ENCODE measurements at regions not wholly inside any gene's neighbourhood (a gene's known extent, or its start where the extent isn't known, plus 50 kb on each side); places are given as distances from the start of the nearest gene placed in this dataset.
A peak's percentile ranks its signal among the peaks of the same experiment; 100 is the strongest.

DNA sequence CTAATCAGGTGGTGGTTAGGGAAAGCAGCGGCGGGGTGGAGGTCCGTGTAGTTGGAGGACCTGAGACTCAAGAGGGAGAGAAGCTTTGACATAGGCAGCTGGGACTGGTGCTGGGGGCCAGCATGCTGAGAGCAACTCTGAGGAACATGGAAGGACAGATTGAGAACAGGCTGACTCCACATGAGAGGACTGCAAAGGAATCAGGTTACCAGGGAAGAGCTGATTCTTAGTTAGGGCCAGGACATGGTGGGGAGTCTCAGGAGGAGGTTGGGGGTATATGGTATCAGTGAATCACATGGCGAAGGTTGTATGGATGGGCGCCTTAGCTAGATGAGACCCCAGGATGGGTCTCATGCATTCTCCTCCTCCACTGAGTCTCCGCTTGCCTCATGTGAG, 264.0 kb upstream of the BOD1L1 start:
- H3K27ac ChIP-seq (ENCODE audit: low read depth, low read length): no peak overlapping the region
- H3K79me1 ChIP-seq (ENCODE audit: low read length): peaks cover 6% of the 10 kb centered on the region
- H4K12ac ChIP-seq (ENCODE audit: low read depth, low read length): no peak overlapping the region
- no peak overlapping the region for H2BK120ac ChIP-seq (ENCODE audit: insufficient read depth, low read length, poor library complexity)
- H3K23ac ChIP-seq (ENCODE audit: low read length): no peak overlapping the region
- H3K4ac ChIP-seq (ENCODE audit: low read depth, low read length): no peak overlapping the region
- no peak overlapping the region for H2AFZ ChIP-seq (ENCODE audit: insufficient read depth, low read length, poor library complexity)
- no CpG with 5 or more reads among the region's 6 CpGs for WGBS (ENCODE audit: extremely low coverage, insufficient coverage, insufficient read length)
- H3K14ac ChIP-seq (ENCODE audit: low read length): no peak overlapping the region
- no peak overlapping the region for H3K9ac ChIP-seq (ENCODE audit: low read length)
- H3K36me3 ChIP-seq (ENCODE audit: control insufficient read depth in 1 of 2, insufficient read depth in 2 of 2, low read length in 2 of 2): no peaks in the 10 kb centered on the region
- H3K9me3 ChIP-seq (ENCODE audit: insufficient read depth, low read depth, low read length): no peaks in the 10 kb centered on the region
- no peak overlapping the region for H2BK5ac ChIP-seq (ENCODE audit: low read depth, low read length, poor library complexity)
- DNase-seq: no peak
- no peak overlapping the region for H3K4me2 ChIP-seq (ENCODE audit: low read length)
- no peaks in the 10 kb centered on the region for H3K79me2 ChIP-seq (ENCODE audit: control insufficient read depth, insufficient read depth, low read length, poor library complexity)
- H4K8ac ChIP-seq (ENCODE audit: low read depth, low read length): no peak overlapping the region
- H3K4me1 ChIP-seq (ENCODE audit: control insufficient read depth in 1 of 2, insufficient read depth in 2 of 2, low read length in 2 of 2): peaks cover 0 to 6% of the 10 kb centered on the region in 2 experiments
- no peak overlapping the region for H2BK12ac ChIP-seq (ENCODE audit: low read length)
- H3K27me3 ChIP-seq (ENCODE audit: insufficient read depth, low read length): no peaks in the 10 kb centered on the region
- no peak overlapping the region for H3K4me3 ChIP-seq (ENCODE audit: low read depth, low read length)
- no peak overlapping the region for H3K18ac ChIP-seq (ENCODE audit: low read length)
- no peak overlapping the region for H4K91ac ChIP-seq (ENCODE audit: low read depth, low read length)
- no peak overlapping the region for H2AK5ac ChIP-seq (ENCODE audit: low read length)

DNA sequence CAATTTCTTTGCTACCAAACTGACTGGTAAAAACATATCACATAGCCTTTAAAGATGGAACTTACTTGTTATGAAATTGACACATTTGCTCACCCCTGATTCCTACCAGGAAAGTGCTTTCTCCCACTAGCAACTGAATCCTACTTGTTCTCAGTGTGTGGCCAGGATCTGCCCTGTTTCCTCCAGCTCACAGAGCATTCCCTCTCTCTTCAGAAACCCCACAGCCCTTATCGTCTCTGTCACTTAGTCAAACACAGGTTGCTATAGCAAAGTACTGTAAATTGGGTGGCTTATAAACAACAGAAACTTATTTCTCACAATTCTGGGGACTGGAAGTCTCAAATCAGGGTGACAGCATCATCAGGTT, 265.2 kb upstream of the BOD1L1 start:
- peak in 1 of 2 donors; percentile 33 for DNase-seq
- Histone ChIP-seq H3K9ac (ENCODE audit: low read length) (no peak overlapping the region), H2BK5ac (ENCODE audit: low read depth, low read length, poor library complexity) (no peak overlapping the region), H3K79me1 (ENCODE audit: low read length) (peaks cover 6% of the 10 kb centered on the region), H2AK5ac (ENCODE audit: low read length) (no peak overlapping the region), H3K18ac (ENCODE audit: low read length) (no peak overlapping the region), H3K9me3 (ENCODE audit: insufficient read depth, low read depth, low read length) (no peaks in the 10 kb centered on the region), H4K8ac (ENCODE audit: low read depth, low read length) (no peak overlapping the region), H3K36me3 (ENCODE audit: control insufficient read depth in 1 of 2, insufficient read depth in 2 of 2, low read length in 2 of 2) (no peaks in the 10 kb centered on the region), H3K4ac (ENCODE audit: low read depth, low read length) (no peak overlapping the region), H3K27me3 (ENCODE audit: insufficient read depth, low read length) (no peaks in the 10 kb centered on the region), H3K4me2 (ENCODE audit: low read length) (no peak overlapping the region), H4K12ac (ENCODE audit: low read depth, low read length) (no peak overlapping the region), H3K23ac (ENCODE audit: low read length) (no peak overlapping the region), H3K27ac (ENCODE audit: low read depth, low read length) (no peak overlapping the region), H3K4me3 (ENCODE audit: low read depth, low read length) (no peak overlapping the region), H3K79me2 (ENCODE audit: control insufficient read depth, insufficient read depth, low read length, poor library complexity) (no peaks in the 10 kb centered on the region), H2AFZ (ENCODE audit: insufficient read depth, low read length, poor library complexity) (no peak overlapping the region), H3K4me1 (ENCODE audit: control insufficient read depth in 1 of 2, insufficient read depth in 2 of 2, low read length in 2 of 2) (peaks cover 0 to 6% of the 10 kb centered on the region in 2 experiments), H2BK120ac (ENCODE audit: insufficient read depth, low read length, poor library complexity) (no peak overlapping the region), H4K91ac (ENCODE audit: low read depth, low read length) (no peak overlapping the region), H2BK12ac (ENCODE audit: low read length) (no peak overlapping the region), H3K14ac (ENCODE audit: low read length) (no peak overlapping the region)
- no CpG with 5 or more reads among the region's 1 CpG for WGBS (ENCODE audit: extremely low coverage, insufficient coverage, insufficient read length)

DNA sequence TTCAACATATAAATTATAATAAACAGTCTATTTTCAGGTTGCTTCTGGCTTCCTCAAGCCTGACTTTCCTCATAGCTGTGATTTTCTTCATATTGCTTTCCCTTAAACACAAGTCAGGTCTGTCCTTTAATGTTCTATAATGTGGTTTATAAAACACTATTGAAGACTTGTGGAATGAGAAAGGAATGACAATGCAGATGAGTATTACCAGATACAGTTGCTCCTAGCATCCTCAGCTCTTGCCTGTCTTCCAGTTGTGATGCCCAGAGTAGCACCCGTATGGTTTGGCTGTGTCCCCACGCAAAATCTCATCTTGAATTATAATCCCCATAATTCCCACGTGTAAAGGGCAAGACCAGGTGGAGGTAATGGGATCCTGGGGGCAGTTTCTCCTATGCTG, 265.7 kb upstream of the BOD1L1 start:
- Histone ChIP-seq H3K4ac (ENCODE audit: low read depth, low read length) (no peak overlapping the region), H4K8ac (ENCODE audit: low read depth, low read length) (no peak overlapping the region)
- WGBS (ENCODE audit: extremely low coverage, insufficient coverage, insufficient read length): no CpG with 5 or more reads among the region's 3 CpGs

DNA sequence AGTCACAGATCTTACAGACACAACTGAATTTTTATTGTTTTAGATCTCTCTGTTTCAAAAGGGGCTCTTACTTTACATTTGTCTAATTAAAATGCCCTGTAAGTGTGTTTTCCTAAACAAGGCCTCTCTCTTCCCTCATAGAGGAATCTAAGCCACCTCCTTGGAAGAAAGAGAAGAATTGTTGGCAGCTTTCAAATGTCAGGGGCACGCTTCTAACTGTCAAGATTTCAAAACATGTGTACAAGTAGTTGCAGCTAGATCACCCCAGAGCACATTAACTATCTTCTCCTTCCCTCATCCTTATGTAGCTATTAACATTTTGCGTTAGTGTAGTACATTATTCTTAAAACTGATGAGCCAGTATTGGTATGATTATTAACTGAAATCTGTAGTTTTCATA, 266.5 kb upstream of the BOD1L1 start:
- no peak overlapping the region for H3K14ac ChIP-seq (ENCODE audit: low read length)
- H3K79me2 ChIP-seq (ENCODE audit: control insufficient read depth, insufficient read depth, low read length, poor library complexity): no peaks in the 10 kb centered on the region
- H3K4me2 ChIP-seq (ENCODE audit: low read length): no peak overlapping the region
- H4K12ac ChIP-seq (ENCODE audit: low read depth, low read length): no peak overlapping the region
- H3K36me3 ChIP-seq (ENCODE audit: control insufficient read depth in 1 of 2, insufficient read depth in 2 of 2, low read length in 2 of 2): no peaks in the 10 kb centered on the region
- H2BK5ac ChIP-seq (ENCODE audit: low read depth, low read length, poor library complexity): no peak overlapping the region
- no peak overlapping the region for H2BK120ac ChIP-seq (ENCODE audit: insufficient read depth, low read length, poor library complexity)
- no CpG with 5 or more reads among the region's 2 CpGs for WGBS (ENCODE audit: extremely low coverage, insufficient coverage, insufficient read length)
- H3K27ac ChIP-seq (ENCODE audit: low read depth, low read length): no peak overlapping the region
- no peaks in the 10 kb centered on the region for H3K9me3 ChIP-seq (ENCODE audit: insufficient read depth, low read depth, low read length)
- no peak overlapping the region for H3K18ac ChIP-seq (ENCODE audit: low read length)
- no peak overlapping the region for H2AFZ ChIP-seq (ENCODE audit: insufficient read depth, low read length, poor library complexity)
- H2AK5ac ChIP-seq (ENCODE audit: low read length): no peak overlapping the region
- H3K4me1 ChIP-seq (ENCODE audit: control insufficient read depth in 1 of 2, insufficient read depth in 2 of 2, low read length in 2 of 2): peaks cover 0 to 6% of the 10 kb centered on the region in 2 experiments
- no peak overlapping the region for H3K4ac ChIP-seq (ENCODE audit: low read depth, low read length)
- no peak overlapping the region for H2BK12ac ChIP-seq (ENCODE audit: low read length)
- H3K4me3 ChIP-seq (ENCODE audit: low read depth, low read length): no peak overlapping the region
- no peak for DNase-seq
- peaks cover 6% of the 10 kb centered on the region for H3K79me1 ChIP-seq (ENCODE audit: low read length)
- H3K23ac ChIP-seq (ENCODE audit: low read length): no peak overlapping the region
- no peak overlapping the region for H3K9ac ChIP-seq (ENCODE audit: low read length)
- H4K91ac ChIP-seq (ENCODE audit: low read depth, low read length): no peak overlapping the region
- H4K8ac ChIP-seq (ENCODE audit: low read depth, low read length): no peak overlapping the region
- H3K27me3 ChIP-seq (ENCODE audit: insufficient read depth, low read length): no peaks in the 10 kb centered on the region

More for the DNA sequence above, 265.7 kb upstream of the BOD1L1 start:
- H2BK5ac ChIP-seq (ENCODE audit: low read depth, low read length, poor library complexity): no peak overlapping the region
- no peak overlapping the region for H3K23ac ChIP-seq (ENCODE audit: low read length)
- H2AK5ac ChIP-seq (ENCODE audit: low read length): no peak overlapping the region
- H3K9ac ChIP-seq (ENCODE audit: low read length): no peak overlapping the region
- H3K79me1 ChIP-seq (ENCODE audit: low read length): peaks cover 6% of the 10 kb centered on the region
- H3K4me1 ChIP-seq (ENCODE audit: control insufficient read depth in 1 of 2, insufficient read depth in 2 of 2, low read length in 2 of 2): peaks cover 0 to 6% of the 10 kb centered on the region in 2 experiments
- no peak overlapping the region for H2AFZ ChIP-seq (ENCODE audit: insufficient read depth, low read length, poor library complexity)
- H3K4me3 ChIP-seq (ENCODE audit: low read depth, low read length): no peak overlapping the region
- no peaks in the 10 kb centered on the region for H3K79me2 ChIP-seq (ENCODE audit: control insufficient read depth, insufficient read depth, low read length, poor library complexity)
- no peaks in the 10 kb centered on the region for H3K9me3 ChIP-seq (ENCODE audit: insufficient read depth, low read depth, low read length)
- no peak overlapping the region for H3K14ac ChIP-seq (ENCODE audit: low read length)
- no peaks in the 10 kb centered on the region for H3K27me3 ChIP-seq (ENCODE audit: insufficient read depth, low read length)
- no peak overlapping the region for H4K91ac ChIP-seq (ENCODE audit: low read depth, low read length)
- no peak overlapping the region for H3K4me2 ChIP-seq (ENCODE audit: low read length)
- H2BK120ac ChIP-seq (ENCODE audit: insufficient read depth, low read length, poor library complexity): no peak overlapping the region
- no peaks in the 10 kb centered on the region for H3K36me3 ChIP-seq (ENCODE audit: control insufficient read depth in 1 of 2, insufficient read depth in 2 of 2, low read length in 2 of 2)
- no peak overlapping the region for H4K12ac ChIP-seq (ENCODE audit: low read depth, low read length)
- no peak for DNase-seq
- no peak overlapping the region for H3K18ac ChIP-seq (ENCODE audit: low read length)
- H2BK12ac ChIP-seq (ENCODE audit: low read length): no peak overlapping the region
- H3K27ac ChIP-seq (ENCODE audit: low read depth, low read length): no peak overlapping the region

Data from trophoblast cell (in vitro differentiated cells and primary cell).